ENCODE measurements at regions not wholly inside any gene's neighbourhood (a gene's known extent, or its start where the extent isn't known, plus 50 kb on each side); places are given as distances from the start of the nearest gene placed in this dataset.
A peak's percentile ranks its signal among the peaks of the same experiment; 100 is the strongest.

GRCh38 chr14:53851394-53852090 is 105.1 kb downstream of the BMP4 start:
- no peak for FAIRE-seq

More at GRCh38 chr14:53851394-53852090, 105.1 kb downstream of the BMP4 start:
- 32% methylated on average over 6 of the region's 6 CpGs for WGBS (ENCODE audit: missing lambda C conversion rate)
- Histone ChIP-seq H3K4me3 (0 out of 3 replicates have a peak overlapping the region, but pooled peaks have one; percentile 19), H3K4me2 (peak overlapping the region; percentile 79), H3K4me1 (peaks cover 65% of the 10 kb centered on the region), H3K27ac (peak overlapping the region; percentile 80 to 81), H3K9me3 (no peaks in the 10 kb centered on the region)
- ATAC-seq: peak; percentile 63 to 66; a peak in 5 of 6 replicates
- POLR2A ChIA-PET: no interaction called here
- CTCF ChIA-PET: interaction anchor here (1.3 kb wide), 1 partner anchor 9 kb away, joined by 3 read pairs; no protein-coding TSS in a partner anchor
- TF ChIP-seq TFCP2L1 (CRISPR knock-in tag; IDR thresholded peaks at IDR 0.05): no peak
- no peak for TF ChIP-seq CTCF (IDR thresholded peaks at IDR 0.05)
- no peak for TF ChIP-seq FOSB (CRISPR knock-in tag; IDR thresholded peaks at IDR 0.05)
- peak; percentile 18; the same call in 1 of the 2 replicates for TF ChIP-seq GATA3 (IDR thresholded peaks at IDR 0.05; ENCODE audit: borderline replicate concordance)
- no peak for TF ChIP-seq FOXS1 (CRISPR knock-in tag; IDR thresholded peaks at IDR 0.05)
- no peak for TF ChIP-seq KDM5A (IDR thresholded peaks at IDR 0.05)
- TF ChIP-seq USF2 (IDR thresholded peaks at IDR 0.05): no peak
- peak in 1 of 2 experiments; percentile 48; a peak in 1 of 4 replicates for TF ChIP-seq CEBPB (IDR thresholded peaks at IDR 0.05)
- no peak for TF ChIP-seq MAX (IDR thresholded peaks at IDR 0.05)
- TF ChIP-seq CBX8 (IDR thresholded peaks at IDR 0.05): no peak
- no peak for TF ChIP-seq REST (IDR thresholded peaks at IDR 0.05)
- no peak for TF ChIP-seq TP53 (CRISPR knock-in tag; IDR thresholded peaks at IDR 0.05)
- no peak for TF ChIP-seq SMC3 (IDR thresholded peaks at IDR 0.05)
- TF ChIP-seq EHMT2 (IDR thresholded peaks at IDR 0.05; ENCODE audit: low read depth): no peak
- no peak for DNase-seq (ENCODE audit: low read depth in 1 of 2, low spot score in 1 of 2)

Measured in A549 (cell line).